ENCODE measurements at regions not wholly inside any gene's neighbourhood (a gene's known extent, or its start where the extent isn't known, plus 50 kb on each side); places are given as distances from the start of the nearest gene placed in this dataset.
"Not testable (repeated sequence)": the region's sequence is repeated elsewhere in the genome, so short reads cannot be mapped to it uniquely, and the experiment has no call there.

- Mint-ChIP-seq H3K9me3 (ENCODE audit: unreplicated experiment) (no peaks in the 10 kb centered on the region), H3K4me3 (ENCODE audit: unreplicated experiment) (no peak overlapping the region), H3K36me3 (ENCODE audit: unreplicated experiment) (no peaks in the 10 kb centered on the region), H3K4me1 (ENCODE audit: unreplicated experiment) (no peaks in the 10 kb centered on the region), H3K27me3 (ENCODE audit: unreplicated experiment) (no peaks in the 10 kb centered on the region), H3K27ac (ENCODE audit: unreplicated experiment) (no peak overlapping the region)
- TF ChIP-seq CTCF (IDR thresholded peaks at IDR 0.05): no peak
- no peak for DNase-seq (ENCODE audit: extremely low spot score, unreplicated experiment)
Observed at GRCh38 chr15:23860290-23861245, 173.5 kb upstream of the NDN start.

- TF ChIP-seq CTCF (IDR thresholded peaks at IDR 0.05): peak; percentile 18
- Mint-ChIP-seq H3K36me3 (ENCODE audit: unreplicated experiment) (no peaks in the 10 kb centered on the region), H3K27ac (ENCODE audit: unreplicated experiment) (no peak overlapping the region), H3K4me3 (ENCODE audit: unreplicated experiment) (no peak overlapping the region), H3K9me3 (ENCODE audit: unreplicated experiment) (no peaks in the 10 kb centered on the region), H3K4me1 (ENCODE audit: unreplicated experiment) (no peaks in the 10 kb centered on the region), H3K27me3 (ENCODE audit: unreplicated experiment) (peaks cover 4% of the 10 kb centered on the region)
- DNase-seq (ENCODE audit: extremely low spot score, unreplicated experiment): no peak
Observed at GRCh38 chr15:23866832-23867231, 179.7 kb upstream of the NDN start.

- DNase-seq (ENCODE audit: extremely low spot score, unreplicated experiment): no peak
- Mint-ChIP-seq H3K4me1 (ENCODE audit: unreplicated experiment) (no peaks in the 10 kb centered on the region), H3K4me3 (ENCODE audit: unreplicated experiment) (no peak overlapping the region), H3K27me3 (ENCODE audit: unreplicated experiment) (peaks cover 4% of the 10 kb centered on the region), H3K36me3 (ENCODE audit: unreplicated experiment) (no peaks in the 10 kb centered on the region), H3K9me3 (ENCODE audit: unreplicated experiment) (peaks cover 2% of the 10 kb centered on the region), H3K27ac (ENCODE audit: unreplicated experiment) (no peak overlapping the region)
- TF ChIP-seq CTCF (IDR thresholded peaks at IDR 0.05): no peak
Observed at GRCh38 chr15:23869396-23869795, 182.3 kb upstream of the NDN start.

GRCh38 chr15:23873613-23874012 is 186.5 kb upstream of the NDN start:
- H3K27ac Mint-ChIP-seq (ENCODE audit: unreplicated experiment): not testable (repeated sequence)

GRCh38 chr15:23877502-23878412 is 190.7 kb upstream of the NDN start:
- TF ChIP-seq CTCF (IDR thresholded peaks at IDR 0.05): peak; percentile 38
- no peaks in the 10 kb centered on the region for H3K27me3 Mint-ChIP-seq (ENCODE audit: unreplicated experiment)
- no peaks in the 10 kb centered on the region for H3K4me1 Mint-ChIP-seq (ENCODE audit: unreplicated experiment)
- no peak for DNase-seq (ENCODE audit: extremely low spot score, unreplicated experiment)
- peaks cover 25% of the 10 kb centered on the region for H3K9me3 Mint-ChIP-seq (ENCODE audit: unreplicated experiment)
- H3K4me3 Mint-ChIP-seq (ENCODE audit: unreplicated experiment): no peak overlapping the region
- no peak overlapping the region for H3K27ac Mint-ChIP-seq (ENCODE audit: unreplicated experiment)
- no peaks in the 10 kb centered on the region for H3K36me3 Mint-ChIP-seq (ENCODE audit: unreplicated experiment)

More at GRCh38 chr15:23873613-23874012, 186.5 kb upstream of the NDN start:
- DNase-seq (ENCODE audit: extremely low spot score, unreplicated experiment); H3K27me3 Mint-ChIP-seq (ENCODE audit: unreplicated experiment); H3K36me3 Mint-ChIP-seq (ENCODE audit: unreplicated experiment); H3K4me3 Mint-ChIP-seq (ENCODE audit: unreplicated experiment); H3K4me1 Mint-ChIP-seq (ENCODE audit: unreplicated experiment): not testable (repeated sequence)
- peaks cover 17% of the 10 kb centered on the region for H3K9me3 Mint-ChIP-seq (ENCODE audit: unreplicated experiment)
